HL-60 (cell line): ENCODE measurements at regions not wholly inside any gene's neighbourhood (a gene's known extent, or its start where the extent isn't known, plus 50 kb on each side); places are given as distances from the start of the nearest gene placed in this dataset.

ENCODE experiments used
- DNase-seq, 2 experiments: peaks; one replicate each; pipeline ENCODE4 v3.0.0-alpha.2; 2010 to 2020; ENCODE audit warnings: low read depth in 1 of 2, low spot score in 1 of 2
- H3K27ac ChIP-seq: fragments of 250-450 bp; sonication (Bioruptor Pico); replicated peaks from 2 replicates; pipeline ENCODE4 v1.5.1; 2020; ENCODE audit warnings: mild to moderate bottlenecking, moderate library complexity
- H3K27me3 ChIP-seq: fragments of 250-450 bp; sonication (Bioruptor Pico); 2 replicates; pipeline ENCODE4 v1.5.1; 2021; ENCODE audit warnings: mild to moderate bottlenecking, moderate library complexity; ENCODE audit not compliant: insufficient read depth, poor library complexity, severe bottlenecking
- H3K4me3 ChIP-seq: replicated peaks from 2 replicates; pipeline ENCODE4 v1.5.1; 2011; ENCODE audit warnings: mild to moderate bottlenecking, control low read depth, low read length; ENCODE audit not compliant: insufficient read depth
- GABPA ChIP-seq: IDR thresholded peaks from 2 replicates; pipeline ENCODE4 v1.6.1; 2012; ENCODE audit warnings: low read depth
- POLR2AphosphoS5 ChIP-seq: IDR thresholded peaks from 2 replicates; pipeline ENCODE4 v1.6.1; 2012; ENCODE audit warnings: low read depth
- SPI1 ChIP-seq: IDR thresholded peaks from 2 replicates; pipeline ENCODE4 v1.6.1; 2012; ENCODE audit warnings: low read depth, mild to moderate bottlenecking, borderline replicate concordance
- TF ChIP-seq, protein P1 (sequence below): IDR thresholded peaks from one replicate; pipeline ENCODE4 v1.5.1; 2011; ENCODE audit warnings: low read length, control low read depth, inconsistent platforms; ENCODE audit not compliant: insufficient read depth
- TF ChIP-seq, protein P2 (sequence below): IDR thresholded peaks from 2 replicates; pipeline ENCODE4 v1.6.1; 2012; ENCODE audit warnings: low read depth; ENCODE audit not compliant: insufficient replicate concordance

DNA sequence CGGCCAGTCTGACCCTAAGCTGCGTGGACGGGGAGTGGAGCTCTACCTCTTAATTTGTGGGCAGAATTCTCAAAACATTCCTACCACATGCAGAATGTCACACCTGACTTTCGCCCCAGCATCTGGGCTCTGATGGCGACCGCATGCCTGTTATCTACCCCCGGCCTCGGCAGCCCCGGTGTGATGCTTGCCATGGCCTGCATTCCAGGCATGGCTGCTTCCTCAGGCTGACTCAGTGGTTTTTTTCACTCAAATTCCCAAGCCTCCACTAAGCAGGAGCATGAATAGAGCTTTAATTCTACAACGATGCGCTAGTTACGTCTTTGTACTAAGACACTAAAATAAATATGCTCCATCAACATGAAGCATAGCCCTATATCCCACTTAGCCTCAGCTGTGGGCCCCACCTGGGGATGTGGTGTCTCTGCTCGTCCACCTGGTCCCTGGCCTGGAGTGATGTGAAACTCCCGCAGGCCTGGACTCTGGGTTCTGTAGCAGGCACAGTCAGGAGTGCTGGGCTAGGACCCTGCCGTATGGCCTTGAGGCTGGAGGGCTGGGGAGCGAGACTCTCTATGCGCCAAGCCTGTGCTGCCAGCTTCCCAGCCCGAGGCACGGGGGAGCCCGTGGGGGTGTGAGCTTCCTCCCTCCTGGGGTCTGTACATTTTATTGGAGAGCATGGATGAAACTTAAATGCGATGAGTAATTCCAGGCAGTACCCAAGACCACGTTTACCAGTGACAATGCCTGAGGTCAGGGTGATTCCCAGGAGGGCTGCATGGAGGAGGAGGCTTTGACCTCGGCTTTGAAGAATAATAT, 153.2 kb downstream of the CTTN start:
- H3K27me3 ChIP-seq: no peaks in the 10 kb centered on the region
- H3K27ac ChIP-seq: no peak overlapping the region
- TF ChIP-seq, protein P1, sequence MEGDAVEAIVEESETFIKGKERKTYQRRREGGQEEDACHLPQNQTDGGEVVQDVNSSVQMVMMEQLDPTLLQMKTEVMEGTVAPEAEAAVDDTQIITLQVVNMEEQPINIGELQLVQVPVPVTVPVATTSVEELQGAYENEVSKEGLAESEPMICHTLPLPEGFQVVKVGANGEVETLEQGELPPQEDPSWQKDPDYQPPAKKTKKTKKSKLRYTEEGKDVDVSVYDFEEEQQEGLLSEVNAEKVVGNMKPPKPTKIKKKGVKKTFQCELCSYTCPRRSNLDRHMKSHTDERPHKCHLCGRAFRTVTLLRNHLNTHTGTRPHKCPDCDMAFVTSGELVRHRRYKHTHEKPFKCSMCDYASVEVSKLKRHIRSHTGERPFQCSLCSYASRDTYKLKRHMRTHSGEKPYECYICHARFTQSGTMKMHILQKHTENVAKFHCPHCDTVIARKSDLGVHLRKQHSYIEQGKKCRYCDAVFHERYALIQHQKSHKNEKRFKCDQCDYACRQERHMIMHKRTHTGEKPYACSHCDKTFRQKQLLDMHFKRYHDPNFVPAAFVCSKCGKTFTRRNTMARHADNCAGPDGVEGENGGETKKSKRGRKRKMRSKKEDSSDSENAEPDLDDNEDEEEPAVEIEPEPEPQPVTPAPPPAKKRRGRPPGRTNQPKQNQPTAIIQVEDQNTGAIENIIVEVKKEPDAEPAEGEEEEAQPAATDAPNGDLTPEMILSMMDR: no peak
- no peak overlapping the region for H3K4me3 ChIP-seq
- DNase-seq: no peak

DNA sequence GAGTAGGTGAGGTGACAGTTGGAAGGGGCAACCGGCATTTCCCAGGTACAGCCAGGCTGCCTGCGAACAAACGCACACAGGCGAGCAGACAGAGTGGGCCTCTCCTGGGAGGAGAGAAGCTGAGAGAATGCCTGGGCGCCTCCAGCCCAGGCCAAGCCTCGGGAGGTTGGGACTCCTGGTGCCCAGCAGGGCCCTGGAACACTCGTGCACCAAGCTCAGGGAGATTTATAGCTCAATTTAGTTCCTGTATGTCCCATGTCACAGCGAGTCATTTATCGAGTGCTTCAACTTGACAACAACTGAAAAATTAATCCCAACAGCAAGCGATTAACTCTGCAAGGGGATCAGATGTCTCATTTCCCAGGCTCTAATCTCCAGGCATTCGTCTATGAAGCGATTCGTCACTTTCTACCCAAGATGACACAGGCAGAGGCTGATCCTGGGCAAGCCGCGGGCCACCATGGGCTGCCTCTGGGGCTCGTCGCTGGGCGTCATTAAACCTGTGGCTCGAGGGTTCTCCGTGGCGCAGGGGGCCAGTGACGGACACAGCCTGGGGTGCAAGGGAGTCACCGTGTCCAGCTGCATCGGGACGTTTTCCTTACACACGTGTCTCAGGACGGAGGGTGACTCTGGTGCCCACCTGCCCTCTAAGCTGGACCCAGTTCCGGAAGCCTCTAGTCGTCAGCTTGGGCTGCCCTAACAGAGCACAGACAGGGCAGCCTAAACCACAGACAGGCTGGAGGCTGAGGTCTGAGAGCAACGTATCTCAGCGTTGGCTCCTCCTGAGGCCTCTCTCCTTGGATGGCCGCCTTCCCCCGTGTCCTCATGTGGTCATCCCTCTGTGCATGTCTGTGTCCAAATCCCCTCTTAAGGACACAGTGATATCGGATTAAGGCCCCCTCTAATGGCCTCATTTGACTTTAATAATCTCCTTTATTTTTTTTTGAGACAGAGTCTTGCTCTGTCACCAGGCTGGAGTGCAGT, 154.1 kb downstream of the CTTN start:
- DNase-seq: no peak
- Histone ChIP-seq H3K27ac (no peak overlapping the region), H3K27me3 (no peaks in the 10 kb centered on the region), H3K4me3 (no peak overlapping the region)
- TF ChIP-seq GABPA (no peak), SPI1 (no peak), POLR2AphosphoS5 (no peak)
- TF ChIP-seq, protein P1: no peak
- TF ChIP-seq, protein P2, sequence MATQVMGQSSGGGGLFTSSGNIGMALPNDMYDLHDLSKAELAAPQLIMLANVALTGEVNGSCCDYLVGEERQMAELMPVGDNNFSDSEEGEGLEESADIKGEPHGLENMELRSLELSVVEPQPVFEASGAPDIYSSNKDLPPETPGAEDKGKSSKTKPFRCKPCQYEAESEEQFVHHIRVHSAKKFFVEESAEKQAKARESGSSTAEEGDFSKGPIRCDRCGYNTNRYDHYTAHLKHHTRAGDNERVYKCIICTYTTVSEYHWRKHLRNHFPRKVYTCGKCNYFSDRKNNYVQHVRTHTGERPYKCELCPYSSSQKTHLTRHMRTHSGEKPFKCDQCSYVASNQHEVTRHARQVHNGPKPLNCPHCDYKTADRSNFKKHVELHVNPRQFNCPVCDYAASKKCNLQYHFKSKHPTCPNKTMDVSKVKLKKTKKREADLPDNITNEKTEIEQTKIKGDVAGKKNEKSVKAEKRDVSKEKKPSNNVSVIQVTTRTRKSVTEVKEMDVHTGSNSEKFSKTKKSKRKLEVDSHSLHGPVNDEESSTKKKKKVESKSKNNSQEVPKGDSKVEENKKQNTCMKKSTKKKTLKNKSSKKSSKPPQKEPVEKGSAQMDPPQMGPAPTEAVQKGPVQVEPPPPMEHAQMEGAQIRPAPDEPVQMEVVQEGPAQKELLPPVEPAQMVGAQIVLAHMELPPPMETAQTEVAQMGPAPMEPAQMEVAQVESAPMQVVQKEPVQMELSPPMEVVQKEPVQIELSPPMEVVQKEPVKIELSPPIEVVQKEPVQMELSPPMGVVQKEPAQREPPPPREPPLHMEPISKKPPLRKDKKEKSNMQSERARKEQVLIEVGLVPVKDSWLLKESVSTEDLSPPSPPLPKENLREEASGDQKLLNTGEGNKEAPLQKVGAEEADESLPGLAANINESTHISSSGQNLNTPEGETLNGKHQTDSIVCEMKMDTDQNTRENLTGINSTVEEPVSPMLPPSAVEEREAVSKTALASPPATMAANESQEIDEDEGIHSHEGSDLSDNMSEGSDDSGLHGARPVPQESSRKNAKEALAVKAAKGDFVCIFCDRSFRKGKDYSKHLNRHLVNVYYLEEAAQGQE: no peak

DNA sequence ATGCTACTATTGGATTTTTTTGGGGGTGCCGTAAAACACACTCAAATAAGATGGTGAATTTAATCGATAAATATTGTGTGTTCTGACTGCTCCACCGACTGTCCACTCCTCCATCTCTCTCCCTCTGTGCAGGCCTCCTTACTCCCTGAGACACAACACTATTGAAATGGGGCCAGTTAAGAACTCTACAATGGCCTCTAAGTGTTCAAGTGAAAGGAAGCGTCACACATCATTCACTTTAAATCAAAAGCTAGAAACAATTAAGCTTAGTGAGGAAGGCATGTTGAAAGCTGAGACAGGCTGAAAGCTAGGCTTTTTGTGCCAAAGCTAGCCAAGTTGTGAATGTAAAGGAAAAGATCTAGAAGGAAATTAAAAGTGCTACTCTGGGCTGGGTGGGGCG, 156.7 kb downstream of the CTTN start:
- no peak for DNase-seq
- TF ChIP-seq, protein P1: no peak
- TF ChIP-seq POLR2AphosphoS5 (no peak), GABPA (no peak), SPI1 (no peak)
- TF ChIP-seq, protein P2: no peak
- no peak overlapping the region for H3K27ac ChIP-seq
- no peak overlapping the region for H3K4me3 ChIP-seq
- no peaks in the 10 kb centered on the region for H3K27me3 ChIP-seq
